Adrenal gland (tissue), 9 donors: ENCODE measurements at regions not wholly inside any gene's neighbourhood (a gene's known extent, or its start where the extent isn't known, plus 50 kb on each side); places are given as distances from the start of the nearest gene placed in this dataset.

ENCODE experiments used
- DNase-seq, 7 donors: peaks; one replicate each; pipeline ENCODE4 v3.0.0-alpha.2; 2019 to 2020
- H3K27ac ChIP-seq, 5 donors: fragments of 200-600 bp; sonication (generic) in 4 of 5; 1 replicate in 3 of 5; 2 replicates in 2 of 5; pipeline versions ENCODE4 v1.5.1 to v1.8.0; 2016 to 2020; ENCODE audit warnings: mild to moderate bottlenecking in 1 of 5
- H3K27me3 ChIP-seq: fragments of 200-600 bp; 2 replicates; pipeline ENCODE4 v1.8.0; 2021
- H3K36me3 ChIP-seq, 2 donors: fragments of 200-600 bp; replicated peaks in 1 of 2; 1 replicate in 1 of 2; 2 replicates in 1 of 2; pipeline versions ENCODE4 v1.5.1 to v1.8.0; 2018 to 2022
- H3K4me1 ChIP-seq, 2 donors: fragments of 200-600 bp; replicated peaks in 1 of 2; 1 replicate in 1 of 2; 2 replicates in 1 of 2; pipeline versions ENCODE4 v1.5.1 to v1.8.0; 2018 to 2021
- H3K4me3 ChIP-seq, 4 donors: fragments of 200-600 bp; sonication (generic) in 3 of 4; one replicate each; pipeline ENCODE4 v1.5.1; 2016 to 2018
- H3K9me3 ChIP-seq, 3 donors: fragments of 200-600 bp; sonication (generic) in 1 of 3; replicated peaks in 1 of 3; 1 replicate in 2 of 3; 2 replicates in 1 of 3; pipeline versions ENCODE4 v1.5.1 to v1.8.0; 2016 to 2021
- CTCF ChIP-seq, 6 experiments: fragments of 450-650 bp in 4 of 6; fragments of 200-600 bp in 2 of 6; sonication (generic) in 1 of 6; IDR thresholded peaks; 1 replicate in 5 of 6; 2 replicates in 1 of 6; pipeline versions ENCODE4 v1.5.1 to v1.8.0; 2016 to 2021; ENCODE audit warnings: antibody characterized with exemption in 6 of 6, mild to moderate bottlenecking in 2 of 6, moderate library complexity in 1 of 6
- POLR2A ChIP-seq, 2 donors: fragments of 450-650 bp; IDR thresholded peaks; one replicate each; pipeline ENCODE4 v1.6.1; 2017; ENCODE audit warnings: antibody characterized with exemption in 2 of 2, mild to moderate bottlenecking in 2 of 2, moderate library complexity in 1 of 2
- WGBS, 4 donors: extraction: QIAGEN DNeasy Blood & Tissue Kit in 2 of 4; methylation state at CpG; one replicate each; pipeline versions ENCODE4 v1.1.5 to v1.1.7; 2013 to 2017; 5-methylcytosine and 5-hydroxymethylcytosine counted together
- intact Hi-C, 2 donors: fragments of 100-400 bp; cut with DNase I; formaldehyde crosslinking; loops; one replicate each; pipeline versions ENCODE4 v1.14.1 to v1.15.0; 2022 to 2023
- donor health status: healthy with polysubstance abuse.
- donor health status: Bipolar disorder and iron deficiency.
- donor health status: DM: yes; HTN: yes; CAD: no.
- donor health status: DM: no; HTN: no; CAD: no.
- donor health status: DM: no; HTN: no; CAD: no.

GRCh38 chr2:200048421-200048820 is 93.0 kb downstream of the MAIP1 start:
- Histone ChIP-seq H3K36me3 (no peaks in the 10 kb centered on the region), H3K27me3 (no peaks in the 10 kb centered on the region), H3K4me3 (no peak overlapping the region), H3K27ac (no peak overlapping the region), H3K9me3 (no peaks in the 10 kb centered on the region), H3K4me1 (no peaks in the 10 kb centered on the region)
- whole genome bisulfite sequencing, 4 donors, result 81 to 87% (median 84%) methylated on average over 5 of the region's 5 CpGs
- DNase-seq, result no peak
- intact Hi-C loops, result no loop called here
- no peak for TF ChIP-seq CTCF (IDR thresholded peaks at IDR 0.05)
- TF ChIP-seq POLR2A (IDR thresholded peaks at IDR 0.05), result no peak

- Histone ChIP-seq H3K27me3 (no peaks in the 10 kb centered on the region), H3K4me3 (no peak overlapping the region), H3K36me3 (no peaks in the 10 kb centered on the region), H3K9me3 (no peaks in the 10 kb centered on the region), H3K27ac (no peak overlapping the region), H3K4me1 (no peaks in the 10 kb centered on the region)
- no peak for TF ChIP-seq POLR2A (IDR thresholded peaks at IDR 0.05)
- no peak for TF ChIP-seq CTCF (IDR thresholded peaks at IDR 0.05)
- intact Hi-C loops, result no loop called here
- DNase-seq, result no peak
- 72 to 87% (median 77%) methylated on average over 3 of the region's 3 CpGs for WGBS, 4 donors
Observed at GRCh38 chr2:200049086-200049485, 93.7 kb downstream of the MAIP1 start.

- Histone ChIP-seq H3K4me3 (no peak overlapping the region), H3K9me3 (no peaks in the 10 kb centered on the region), H3K27me3 (no peaks in the 10 kb centered on the region), H3K4me1 (no peaks in the 10 kb centered on the region), H3K36me3 (no peaks in the 10 kb centered on the region), H3K27ac (no peak overlapping the region)
- WGBS, 4 donors, result 71 to 81% (median 79%) methylated on average over 5 of the region's 5 CpGs
- no peak for TF ChIP-seq POLR2A (IDR thresholded peaks at IDR 0.05)
- TF ChIP-seq CTCF (IDR thresholded peaks at IDR 0.05), result no peak
- no peak for DNase-seq
- intact Hi-C loops, result no loop called here
Observed at GRCh38 chr2:200050921-200051610, 95.7 kb downstream of the MAIP1 start.

GRCh38 chr2:200051611-200051945 is 96.2 kb downstream of the MAIP1 start:
- H3K9me3 ChIP-seq, result no peaks in the 10 kb centered on the region
- no peak for DNase-seq
- intact Hi-C loops, result no loop called here

More at GRCh38 chr2:200051611-200051945, 96.2 kb downstream of the MAIP1 start:
- Histone ChIP-seq H3K36me3 (no peaks in the 10 kb centered on the region), H3K27me3 (no peaks in the 10 kb centered on the region), H3K4me3 (no peak overlapping the region), H3K4me1 (no peaks in the 10 kb centered on the region), H3K27ac (no peak overlapping the region)
- TF ChIP-seq CTCF (IDR thresholded peaks at IDR 0.05), result no peak
- TF ChIP-seq POLR2A (IDR thresholded peaks at IDR 0.05), result no peak
- WGBS, 4 donors, result 37 to 56% (median 44%) methylated on average over 2 of the region's 2 CpGs
